ENCODE measurements at regions not wholly inside any gene's neighbourhood (a gene's known extent, or its start where the extent isn't known, plus 50 kb on each side); places are given as distances from the start of the nearest gene placed in this dataset.
A peak's percentile ranks its signal among the peaks of the same experiment; 100 is the strongest.

- H3K36me3 Mint-ChIP-seq (ENCODE audit: insufficient read depth, unreplicated experiment): no peaks in the 10 kb centered on the region
- DNase-seq (ENCODE audit: unreplicated experiment): peak; percentile 85
- POLR2A ChIA-PET: interaction anchor here (0.5 to 5.4 kb wide), 16 partner anchors 8 to 384 kb away, joined by 3 to 32 read pairs (median 4); no protein-coding TSS in a partner anchor
- no peaks in the 10 kb centered on the region for H3K27me3 Mint-ChIP-seq (ENCODE audit: insufficient read depth, unreplicated experiment)
- H3K9me3 Mint-ChIP-seq (ENCODE audit: unreplicated experiment): no peaks in the 10 kb centered on the region
- CTCF ChIA-PET: interaction anchor here (0.6 to 1.2 kb wide), 3 partner anchors 8 to 384 kb away, joined by 3 read pairs; no protein-coding TSS in a partner anchor
- intact Hi-C loops (cut with micrococcal nuclease): no loop called here
- peaks cover 35% of the 10 kb centered on the region for H3K4me1 Mint-ChIP-seq (ENCODE audit: insufficient read depth, unreplicated experiment)
- no peak for TF ChIP-seq CTCF (IDR thresholded peaks at IDR 0.05; ENCODE audit: unreplicated experiment)
- H3K4me3 Mint-ChIP-seq (ENCODE audit: unreplicated experiment): peak overlapping the region; percentile 33
- peak overlapping the region; percentile 80 for H3K27ac Mint-ChIP-seq (ENCODE audit: low read depth, unreplicated experiment)
- no TSS peak for BruUV-seq (replicated peaks)
Measured at GRCh38 chr2:173652311-173652710, 297.6 kb downstream of the CDCA7 start.

GRCh38 chr2:173652767-173653431, 298.2 kb downstream of the CDCA7 start:
- intact Hi-C loops (cut with micrococcal nuclease): no loop called here
- H3K27ac Mint-ChIP-seq (ENCODE audit: low read depth, unreplicated experiment): peak overlapping the region; percentile 80
- CTCF ChIA-PET: interaction anchor here (0.6 to 1.2 kb wide), 2 partner anchors 204 to 383 kb away, joined by 3 read pairs; no protein-coding TSS in a partner anchor
- peak; percentile 98 for DNase-seq (ENCODE audit: unreplicated experiment)
- no peak for TF ChIP-seq CTCF (IDR thresholded peaks at IDR 0.05; ENCODE audit: unreplicated experiment)
- H3K4me1 Mint-ChIP-seq (ENCODE audit: insufficient read depth, unreplicated experiment): peaks cover 39% of the 10 kb centered on the region
- H3K27me3 Mint-ChIP-seq (ENCODE audit: insufficient read depth, unreplicated experiment): no peaks in the 10 kb centered on the region
- BruUV-seq (replicated peaks): no TSS peak
- H3K9me3 Mint-ChIP-seq (ENCODE audit: unreplicated experiment): no peaks in the 10 kb centered on the region
- no peaks in the 10 kb centered on the region for H3K36me3 Mint-ChIP-seq (ENCODE audit: insufficient read depth, unreplicated experiment)
- POLR2A ChIA-PET: interaction anchor here (0.5 to 5.4 kb wide), 15 partner anchors 9 to 383 kb away, joined by 3 to 32 read pairs (median 4); no protein-coding TSS in a partner anchor
- peak overlapping the region; percentile 33 for H3K4me3 Mint-ChIP-seq (ENCODE audit: unreplicated experiment)

GRCh38 chr2:173653432-173653805, 298.7 kb downstream of the CDCA7 start:
- peaks cover 44% of the 10 kb centered on the region for H3K4me1 Mint-ChIP-seq (ENCODE audit: insufficient read depth, unreplicated experiment)
- no peak for DNase-seq (ENCODE audit: unreplicated experiment)
- H3K36me3 Mint-ChIP-seq (ENCODE audit: insufficient read depth, unreplicated experiment): no peaks in the 10 kb centered on the region
- intact Hi-C loops (cut with micrococcal nuclease): no loop called here
- H3K27ac Mint-ChIP-seq (ENCODE audit: low read depth, unreplicated experiment): peak overlapping the region; percentile 80
- no peak overlapping the region for H3K4me3 Mint-ChIP-seq (ENCODE audit: unreplicated experiment)
- no peak for TF ChIP-seq CTCF (IDR thresholded peaks at IDR 0.05; ENCODE audit: unreplicated experiment)
- POLR2A ChIA-PET: interaction anchor here (0.9 to 5.4 kb wide), 6 partner anchors 13 to 383 kb away, joined by 3 to 32 read pairs (median 6); no protein-coding TSS in a partner anchor
- no peaks in the 10 kb centered on the region for H3K27me3 Mint-ChIP-seq (ENCODE audit: insufficient read depth, unreplicated experiment)
- no TSS peak for BruUV-seq (replicated peaks)
- CTCF ChIA-PET: interaction anchor here (1.1 to 1.2 kb wide), 2 partner anchors 81 to 204 kb away, joined by 3 to 5 read pairs; no protein-coding TSS in a partner anchor
- no peaks in the 10 kb centered on the region for H3K9me3 Mint-ChIP-seq (ENCODE audit: unreplicated experiment)

- DNase-seq (ENCODE audit: unreplicated experiment): no peak
- CTCF ChIA-PET: interaction anchor here (1.0 to 1.1 kb wide), 2 partner anchors 82 to 95 kb away, joined by 5 read pairs; no protein-coding TSS in a partner anchor
Measured at GRCh38 chr2:173654161-173654895, 299.7 kb downstream of the CDCA7 start.

More at GRCh38 chr2:173654161-173654895, 299.7 kb downstream of the CDCA7 start:
- H3K36me3 Mint-ChIP-seq (ENCODE audit: insufficient read depth, unreplicated experiment): no peaks in the 10 kb centered on the region
- POLR2A ChIA-PET: interaction anchor here (0.5 to 5.4 kb wide), 4 partner anchors 29 to 825 kb away, joined by 3 to 32 read pairs (median 3); no protein-coding TSS in a partner anchor
- H3K4me3 Mint-ChIP-seq (ENCODE audit: unreplicated experiment): no peak overlapping the region
- no TSS peak for BruUV-seq (replicated peaks)
- H3K4me1 Mint-ChIP-seq (ENCODE audit: insufficient read depth, unreplicated experiment): peaks cover 51% of the 10 kb centered on the region
- no peaks in the 10 kb centered on the region for H3K27me3 Mint-ChIP-seq (ENCODE audit: insufficient read depth, unreplicated experiment)
- no peaks in the 10 kb centered on the region for H3K9me3 Mint-ChIP-seq (ENCODE audit: unreplicated experiment)
- intact Hi-C loops (cut with micrococcal nuclease): no loop called here
- no peak for TF ChIP-seq CTCF (IDR thresholded peaks at IDR 0.05; ENCODE audit: unreplicated experiment)
- H3K27ac Mint-ChIP-seq (ENCODE audit: low read depth, unreplicated experiment): no peak overlapping the region
